NCI-H460 (cell line): ENCODE measurements at regions not wholly inside any gene's neighbourhood (a gene's known extent, or its start where the extent isn't known, plus 50 kb on each side); places are given as distances from the start of the nearest gene placed in this dataset.
A peak's percentile ranks its signal among the peaks of the same experiment; 100 is the strongest.
"Not testable (repeated sequence)": the region's sequence is repeated elsewhere in the genome, so short reads cannot be mapped to it uniquely, and the experiment has no call there.

ENCODE experiments used
- DNase-seq: peaks from one replicate; pipeline ENCODE4 v3.0.0-alpha.2; 2016; ENCODE audit warnings: low read depth; ENCODE audit errors: extremely low read depth

DNA sequence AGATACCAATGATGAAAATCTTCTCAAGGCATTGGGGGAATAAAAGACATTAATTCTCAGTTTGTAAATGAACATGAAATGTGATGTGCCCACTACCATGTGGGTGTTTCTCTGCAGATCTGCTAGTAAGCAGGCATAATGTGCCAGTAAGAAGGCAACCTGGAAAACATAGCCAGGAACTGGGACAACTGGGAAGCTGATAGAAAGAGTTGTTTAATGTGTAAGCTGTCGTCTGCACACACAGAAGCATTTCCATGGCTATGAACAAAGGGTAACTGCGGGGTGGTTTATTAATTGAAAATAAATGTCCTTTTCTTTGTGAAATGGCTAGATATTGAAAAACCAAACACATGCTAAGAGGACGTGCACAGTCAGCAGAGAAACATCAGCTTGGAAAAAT is 52.0 kb downstream of the ZC3H11B start:
- no peak for DNase-seq

GRCh38 chr1:219559899-219560298 is 53.0 kb downstream of the ZC3H11B start:
- no peak for DNase-seq

- peak; percentile 59 for DNase-seq
Observed at GRCh38 chr1:219555806-219556205, 57.1 kb downstream of the ZC3H11B start.

DNA sequence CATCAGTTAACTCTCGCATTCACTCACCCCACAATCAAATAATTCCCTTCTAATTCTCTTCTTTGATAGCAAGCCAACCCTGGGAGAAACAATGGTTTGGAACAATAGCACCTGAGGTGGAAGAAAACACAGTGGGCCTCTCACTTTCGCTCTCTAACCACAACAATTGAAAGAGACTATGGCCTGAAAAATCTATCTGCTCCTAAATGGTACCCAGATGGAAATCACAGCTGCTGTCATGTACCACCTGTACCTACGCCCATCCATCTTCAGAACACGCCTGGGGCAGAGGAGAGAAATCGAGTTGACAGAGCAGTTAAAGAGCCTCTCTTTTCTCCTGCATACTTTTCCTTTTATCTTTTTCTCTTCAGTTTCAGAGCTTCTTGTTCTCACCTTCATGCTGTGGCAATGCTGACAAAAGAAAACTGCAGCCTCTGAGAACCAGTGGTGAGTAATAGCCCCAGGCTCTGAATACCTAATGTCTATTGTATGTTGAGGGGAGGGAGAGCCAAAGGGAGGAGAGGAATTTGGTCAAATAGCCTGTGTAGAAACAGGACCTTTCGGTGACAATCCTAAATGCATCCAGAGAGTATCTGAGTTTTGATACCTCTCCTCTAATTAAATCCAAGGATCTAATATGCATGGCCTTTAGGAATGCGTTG is 57.7 kb downstream of the ZC3H11B start:
- DNase-seq: peak; percentile 20

GRCh38 chr1:219553934-219554502 is 58.9 kb downstream of the ZC3H11B start:
- no peak for DNase-seq

GRCh38 chr1:219550201-219550600 is 62.7 kb downstream of the ZC3H11B start:
- no peak for DNase-seq

DNA sequence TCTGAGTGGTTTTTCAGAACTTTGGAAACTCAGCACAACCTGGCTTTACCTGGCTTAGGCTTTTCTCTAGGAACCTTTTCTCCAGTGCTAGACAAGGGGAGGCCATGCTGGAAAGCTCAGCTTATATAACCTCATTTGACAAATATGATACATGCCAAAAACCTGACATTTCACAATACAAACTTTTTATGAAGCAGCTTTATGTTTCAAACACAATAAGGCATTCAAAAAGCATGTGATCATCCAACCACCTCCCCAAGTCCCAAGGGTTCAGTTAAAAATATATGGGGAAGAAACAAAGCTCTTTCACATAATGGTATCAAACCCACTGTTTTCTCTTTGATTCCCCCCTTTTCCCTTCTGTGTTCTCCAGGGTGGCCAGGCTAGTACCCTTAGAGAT is 63.7 kb downstream of the ZC3H11B start:
- DNase-seq: no peak

- no peak for DNase-seq
Observed at GRCh38 chr1:219548386-219548785, 64.5 kb downstream of the ZC3H11B start.

DNA sequence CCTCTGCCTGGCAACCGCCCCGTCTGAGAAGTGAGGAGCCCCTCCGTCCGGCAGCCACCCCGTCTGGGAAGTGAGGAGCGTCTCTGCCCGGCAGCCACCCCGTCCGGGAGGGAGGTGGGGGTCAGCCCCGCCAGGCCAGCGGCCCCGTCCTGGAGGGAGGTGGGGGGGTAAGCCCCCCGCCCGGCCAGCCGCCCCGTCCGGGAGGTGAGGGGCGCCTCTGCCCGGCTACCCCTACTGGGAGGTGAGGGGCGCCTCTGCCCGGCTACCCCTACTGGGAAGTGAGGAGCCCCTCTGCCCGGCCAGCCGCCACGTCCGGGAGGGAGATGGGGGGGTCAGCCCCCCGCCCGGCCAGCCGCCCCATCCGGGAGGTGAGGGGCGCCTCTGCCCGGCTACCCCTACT is 67.1 kb downstream of the ZC3H11B start:
- not testable (repeated sequence) for DNase-seq

DNA sequence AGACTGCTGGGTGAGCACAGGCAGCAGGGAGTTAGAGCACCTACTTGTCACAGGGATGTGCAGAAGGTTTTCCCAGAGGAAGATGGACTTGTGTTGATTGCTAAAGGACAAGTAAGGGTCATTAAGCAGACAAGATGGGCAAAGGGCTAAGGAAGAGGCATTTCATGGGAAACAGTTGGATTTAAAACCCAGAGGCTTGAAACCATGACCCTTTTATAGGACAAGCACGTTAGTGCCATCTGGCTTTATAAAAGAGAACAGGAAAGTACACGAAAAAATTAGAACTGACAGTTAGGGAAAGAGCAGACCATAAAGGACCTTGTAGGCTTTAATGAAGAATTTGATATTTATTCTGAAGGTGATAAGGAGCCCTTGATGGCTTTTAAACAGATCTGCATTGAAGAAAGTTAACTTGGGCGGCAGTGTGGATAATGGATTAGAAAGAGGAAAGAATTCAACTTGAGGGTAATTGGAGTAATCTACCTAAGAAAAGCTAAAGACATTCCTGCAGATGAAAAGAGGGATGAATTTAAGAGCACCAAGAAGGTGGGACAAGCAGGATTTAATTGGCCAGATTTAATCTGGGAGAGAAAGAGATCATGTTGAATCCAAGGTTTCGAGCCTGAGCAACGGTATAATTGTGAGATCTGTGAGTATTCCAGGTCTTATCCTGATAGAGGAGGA is 68.6 kb downstream of the ZC3H11B start:
- DNase-seq: no peak

- no peak for DNase-seq
Observed at GRCh38 chr1:219542828-219543518, 69.9 kb downstream of the ZC3H11B start.

DNA sequence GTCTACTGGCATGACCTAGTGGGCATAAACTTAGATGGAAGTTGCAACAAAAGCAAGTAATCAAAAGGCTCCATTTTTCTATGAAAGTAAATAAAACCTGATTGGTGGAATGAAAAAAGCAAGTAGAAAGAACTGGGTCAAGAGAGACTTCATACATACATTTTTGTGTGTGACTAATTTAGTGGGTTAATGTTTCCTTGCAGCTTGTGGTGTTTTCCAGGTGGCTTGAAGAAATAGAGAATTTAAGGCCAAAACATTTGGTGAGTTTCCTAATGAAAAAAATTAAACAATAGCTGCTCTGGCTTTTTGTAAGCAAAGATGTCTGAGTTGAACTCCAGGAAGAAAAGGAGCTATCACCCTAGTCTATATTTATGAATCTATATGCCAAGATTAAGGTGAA is 71.0 kb downstream of the ZC3H11B start:
- DNase-seq: no peak

GRCh38 chr1:219539645-219540254 is 73.2 kb downstream of the ZC3H11B start:
- DNase-seq: no peak

DNA sequence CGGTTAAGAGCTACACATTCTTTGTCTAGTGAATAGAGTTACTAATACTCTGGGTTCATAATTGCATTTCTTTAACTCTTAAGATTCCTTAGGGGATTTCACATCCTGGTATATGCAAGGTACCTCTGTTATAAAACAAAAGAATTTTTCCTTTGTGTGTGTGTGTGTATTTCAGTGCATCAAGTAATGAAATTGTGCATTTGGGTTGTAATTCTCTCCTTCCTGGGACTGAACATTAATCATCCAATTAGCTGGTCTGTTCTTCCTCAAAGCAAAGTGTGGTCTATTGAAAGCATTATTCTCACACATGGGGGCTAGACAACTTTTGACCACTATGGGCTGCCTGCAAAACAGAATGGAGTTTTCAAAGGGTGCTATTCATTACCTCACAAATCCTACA is 74.0 kb downstream of the ZC3H11B start:
- no peak for DNase-seq

DNA sequence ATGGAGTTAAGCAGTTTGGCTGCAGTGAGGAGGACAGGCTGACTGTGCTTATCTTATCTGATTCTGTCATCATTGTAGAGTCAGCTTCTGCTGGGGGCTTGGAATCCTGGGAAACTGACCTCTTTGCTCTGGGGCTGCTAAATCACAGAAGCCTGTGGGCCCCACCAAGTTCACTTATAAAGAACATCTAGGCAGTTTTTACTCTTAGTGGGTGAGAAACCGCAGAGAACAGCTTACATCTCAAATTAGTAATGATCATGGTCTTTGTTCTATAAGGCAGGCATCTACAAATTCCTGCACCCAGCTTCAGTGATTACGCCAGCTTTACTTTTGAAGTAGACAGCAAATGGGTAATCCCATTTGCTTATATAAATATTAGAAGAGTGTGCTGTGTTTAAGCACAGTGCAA is 75.7 kb downstream of the ZC3H11B start:
- DNase-seq: no peak

- no peak for DNase-seq
Observed at GRCh38 chr1:219536038-219536437, 76.9 kb downstream of the ZC3H11B start.

DNA sequence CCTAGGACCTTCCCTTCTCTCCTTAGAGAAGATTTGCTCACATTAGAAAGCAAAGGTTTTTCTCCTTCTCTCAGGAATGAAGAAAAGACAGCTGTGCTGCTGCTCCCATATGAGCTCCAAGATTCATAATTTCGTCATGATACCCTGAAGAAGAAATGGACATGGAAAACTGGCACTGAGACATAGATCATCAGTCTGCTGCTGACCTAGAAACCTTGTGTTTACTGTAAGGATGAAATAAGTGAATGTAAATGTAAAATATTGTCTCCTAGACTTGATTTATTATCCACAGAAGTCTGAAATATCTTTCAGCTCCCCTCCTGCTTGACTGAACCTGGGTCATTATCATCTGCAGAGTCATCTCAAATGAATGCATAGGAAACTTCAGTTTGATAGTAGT is 77.9 kb downstream of the ZC3H11B start:
- DNase-seq: no peak

GRCh38 chr1:219533280-219533679 is 79.6 kb downstream of the ZC3H11B start:
- no peak for DNase-seq

GRCh38 chr1:219529116-219529515 is 83.8 kb downstream of the ZC3H11B start:
- DNase-seq: no peak

DNA sequence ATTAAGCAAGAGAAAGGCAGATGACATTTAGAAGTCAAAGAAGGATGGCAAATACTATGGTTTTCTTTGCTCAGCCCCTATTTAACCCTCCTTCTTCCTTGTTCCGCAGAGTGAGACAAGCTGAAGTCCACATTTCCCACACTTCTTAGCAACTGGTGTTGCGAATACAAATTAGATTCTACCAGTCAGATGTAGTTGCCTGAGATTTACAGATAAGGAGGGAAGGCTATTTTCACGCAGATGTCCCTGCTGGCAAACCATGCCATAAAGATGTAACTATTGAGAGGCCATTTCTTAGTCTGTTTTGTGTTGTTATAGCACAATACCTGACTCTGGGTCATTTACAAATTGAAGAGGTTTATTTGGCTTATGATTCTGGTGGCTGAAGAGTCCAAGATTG is 84.3 kb downstream of the ZC3H11B start:
- no peak for DNase-seq

DNA sequence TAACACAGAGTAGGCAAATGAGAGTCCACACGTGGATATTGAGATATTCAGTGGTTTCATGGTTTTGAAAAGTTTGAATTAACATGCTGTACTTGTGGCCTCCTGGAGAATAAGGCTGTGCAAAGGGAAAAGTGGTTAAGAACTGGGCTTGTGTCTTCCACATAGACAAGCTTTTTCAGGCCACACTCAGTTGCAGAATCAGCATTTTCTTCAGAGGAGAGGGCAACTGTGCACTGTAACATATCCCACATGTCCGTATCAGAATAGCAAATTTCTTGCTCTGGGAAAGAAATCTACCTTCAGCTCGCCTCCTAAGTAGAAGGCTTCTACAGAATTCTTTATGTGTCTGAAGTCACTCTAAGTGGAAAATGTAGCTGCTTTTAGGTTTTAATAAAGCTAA is 84.9 kb downstream of the ZC3H11B start:
- DNase-seq: no peak
